Trophoblast cell (in vitro differentiated cells and primary cell): ENCODE measurements at regions not wholly inside any gene's neighbourhood (a gene's known extent, or its start where the extent isn't known, plus 50 kb on each side); places are given as distances from the start of the nearest gene placed in this dataset.

Source experiments
- DNase-seq, 2 donors: peaks; one replicate each; pipeline ENCODE4 v3.0.0-alpha.2; 2016
- H2AFZ ChIP-seq: 2 replicates; pipeline ENCODE4 v1.6.1; 2013; ENCODE audit warnings: low read length, moderate library complexity, mild to moderate bottlenecking; ENCODE audit not compliant: insufficient read depth, poor library complexity
- H2AK5ac ChIP-seq: 2 replicates; pipeline ENCODE4 v1.6.1; 2013; ENCODE audit warnings: mild to moderate bottlenecking, low read length
- H2BK120ac ChIP-seq: 2 replicates; pipeline ENCODE4 v1.6.1; 2013; ENCODE audit warnings: low read length, mild to moderate bottlenecking, moderate library complexity; ENCODE audit not compliant: insufficient read depth, poor library complexity
- H2BK12ac ChIP-seq: 2 replicates; pipeline ENCODE4 v1.6.1; 2013; ENCODE audit warnings: mild to moderate bottlenecking, low read length, moderate library complexity
- H2BK5ac ChIP-seq: 2 replicates; pipeline ENCODE4 v1.6.1; 2013; ENCODE audit warnings: low read length, low read depth, moderate library complexity, mild to moderate bottlenecking; ENCODE audit not compliant: poor library complexity
- H3K14ac ChIP-seq: 2 replicates; pipeline ENCODE4 v1.6.1; 2013; ENCODE audit warnings: mild to moderate bottlenecking, low read length
- H3K18ac ChIP-seq: 2 replicates; pipeline ENCODE4 v1.6.1; 2013; ENCODE audit warnings: mild to moderate bottlenecking, low read length
- H3K23ac ChIP-seq: 2 replicates; pipeline ENCODE4 v1.6.1; 2013; ENCODE audit warnings: low read length
- H3K27ac ChIP-seq: 2 replicates; pipeline ENCODE4 v1.5.1; 2013; ENCODE audit warnings: low read depth, mild to moderate bottlenecking, inconsistent platforms, low read length, moderate library complexity
- H3K27me3 ChIP-seq: 2 replicates; pipeline ENCODE4 v1.6.1; 2013; ENCODE audit warnings: inconsistent platforms, mild to moderate bottlenecking, low read length, moderate library complexity; ENCODE audit not compliant: insufficient read depth
- H3K36me3 ChIP-seq, 2 experiments: 1 replicate in 1 of 2; 2 replicates in 1 of 2; pipeline ENCODE4 v1.6.1; 2013; ENCODE audit warnings: low read length in 2 of 2, mild to moderate bottlenecking in 2 of 2, moderate library complexity in 1 of 2; ENCODE audit not compliant: insufficient read depth in 2 of 2, control insufficient read depth in 1 of 2
- H3K4ac ChIP-seq: 2 replicates; pipeline ENCODE4 v1.6.1; 2013; ENCODE audit warnings: low read depth, mild to moderate bottlenecking, low read length, moderate library complexity
- H3K4me1 ChIP-seq, 2 experiments: 1 replicate in 1 of 2; 2 replicates in 1 of 2; pipeline ENCODE4 v1.6.1; 2013; ENCODE audit warnings: low read length in 2 of 2, mild to moderate bottlenecking in 2 of 2, moderate library complexity in 1 of 2; ENCODE audit not compliant: insufficient read depth in 2 of 2, control insufficient read depth in 1 of 2
- H3K4me2 ChIP-seq: 2 replicates; pipeline ENCODE4 v1.6.1; 2013; ENCODE audit warnings: inconsistent platforms, mild to moderate bottlenecking, low read length, moderate library complexity
- H3K4me3 ChIP-seq: 2 replicates; pipeline ENCODE4 v1.5.1; 2013; ENCODE audit warnings: mild to moderate bottlenecking, low read depth, low read length, inconsistent platforms
- H3K79me1 ChIP-seq: one replicate; pipeline ENCODE4 v1.6.1; 2013; ENCODE audit warnings: low read length
- H3K79me2 ChIP-seq: 2 replicates; pipeline ENCODE4 v1.6.1; 2013; ENCODE audit warnings: low read length, mild to moderate bottlenecking; ENCODE audit not compliant: control insufficient read depth, insufficient read depth, poor library complexity
- H3K9ac ChIP-seq: 2 replicates; pipeline ENCODE4 v1.6.1; 2013; ENCODE audit warnings: mild to moderate bottlenecking, low read length
- H3K9me3 ChIP-seq: 2 replicates; pipeline ENCODE4 v1.6.1; 2013; ENCODE audit warnings: low read depth, mild to moderate bottlenecking, control low read depth, inconsistent platforms, low read length; ENCODE audit not compliant: insufficient read depth
- H4K12ac ChIP-seq: 2 replicates; pipeline ENCODE4 v1.6.1; 2013; ENCODE audit warnings: low read depth, mild to moderate bottlenecking, low read length, moderate library complexity
- H4K8ac ChIP-seq: 2 replicates; pipeline ENCODE4 v1.6.1; 2013; ENCODE audit warnings: low read depth, mild to moderate bottlenecking, low read length, moderate library complexity
- H4K91ac ChIP-seq: one replicate; pipeline ENCODE4 v1.6.1; 2013; ENCODE audit warnings: low read depth, mild to moderate bottlenecking, low read length, moderate library complexity
- WGBS: extraction: QIAGEN DNeasy Blood & Tissue Kit; methylation state at CpG from one replicate; pipeline ENCODE4 v1.1.7; 2013; ENCODE audit warnings: missing lambda C conversion rate; ENCODE audit not compliant: insufficient read length, insufficient coverage; ENCODE audit errors: extremely low coverage; 5-methylcytosine and 5-hydroxymethylcytosine counted together

DNA sequence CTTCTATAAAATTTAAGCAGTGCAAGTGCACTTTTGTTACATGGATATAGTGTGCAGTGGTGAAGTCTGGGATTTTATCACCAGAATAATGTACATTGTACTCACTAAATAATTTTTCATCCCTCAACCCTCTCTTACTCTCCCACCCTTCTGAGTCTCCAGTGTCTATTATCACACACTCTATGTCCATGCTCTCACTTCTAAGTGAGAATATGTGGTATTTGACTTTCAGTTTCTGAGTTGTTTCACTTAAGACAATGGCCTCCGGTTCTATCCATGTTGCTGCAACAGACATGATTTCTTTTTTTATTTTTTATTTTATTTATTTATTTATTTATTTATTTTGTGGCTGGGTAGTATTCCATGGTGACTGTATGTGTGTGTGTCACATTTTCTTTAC is 855.9 kb upstream of the PHF14 start:
- no CpG with 5 or more reads among the region's 1 CpG for WGBS

DNA sequence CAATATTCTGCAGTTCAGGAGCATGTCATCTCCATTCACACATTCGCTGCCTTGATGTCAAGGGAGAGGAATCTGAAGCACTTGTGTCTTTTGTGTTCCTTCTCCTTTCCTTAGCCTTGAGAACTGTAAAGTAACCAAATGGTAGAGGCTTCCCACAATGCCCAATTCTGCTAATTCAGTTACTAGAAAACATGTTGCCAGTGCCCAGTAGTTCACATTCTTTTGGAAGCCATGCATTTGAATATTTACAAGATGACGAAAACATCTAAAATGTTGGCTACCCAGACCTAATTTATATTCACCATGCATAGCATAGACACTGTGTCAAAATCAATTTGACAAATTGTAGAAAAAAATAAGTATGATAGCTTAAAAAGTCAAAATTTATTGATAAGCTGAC is 852.7 kb upstream of the PHF14 start:
- H2AK5ac ChIP-seq = no peak overlapping the region
- WGBS = no CpG with 5 or more reads among the region's 2 CpGs

More for the DNA sequence above, 855.9 kb upstream of the PHF14 start:
- H3K4me1 ChIP-seq = no peaks in the 10 kb centered on the region
- H2BK120ac ChIP-seq = no peak overlapping the region
- no peak overlapping the region for H3K14ac ChIP-seq
- no peak overlapping the region for H3K4me2 ChIP-seq
- H2BK5ac ChIP-seq = no peak overlapping the region
- no peaks in the 10 kb centered on the region for H3K9me3 ChIP-seq
- no peak overlapping the region for H3K4me3 ChIP-seq
- no peak overlapping the region for H4K8ac ChIP-seq
- H2BK12ac ChIP-seq = no peak overlapping the region
- H3K4ac ChIP-seq = no peak overlapping the region
- H3K18ac ChIP-seq = no peak overlapping the region
- H3K79me2 ChIP-seq = no peaks in the 10 kb centered on the region
- no peak overlapping the region for H2AFZ ChIP-seq
- H3K27me3 ChIP-seq = no peaks in the 10 kb centered on the region
- no peak overlapping the region for H4K91ac ChIP-seq
- H4K12ac ChIP-seq = no peak overlapping the region
- no peaks in the 10 kb centered on the region for H3K36me3 ChIP-seq
- DNase-seq = no peak
- H3K23ac ChIP-seq = no peak overlapping the region
- no peak overlapping the region for H2AK5ac ChIP-seq
- H3K79me1 ChIP-seq = no peaks in the 10 kb centered on the region
- no peak overlapping the region for H3K27ac ChIP-seq
- no peak overlapping the region for H3K9ac ChIP-seq

GRCh38 chr7:10121631-10122030 is 852.0 kb upstream of the PHF14 start:
- no peak overlapping the region for H3K14ac ChIP-seq
- H3K27ac ChIP-seq = no peak overlapping the region
- H4K12ac ChIP-seq = no peak overlapping the region
- H4K8ac ChIP-seq = no peak overlapping the region
- H2AFZ ChIP-seq = no peak overlapping the region
- no peak overlapping the region for H2BK5ac ChIP-seq
- H2BK12ac ChIP-seq = no peak overlapping the region
- H3K4me3 ChIP-seq = no peak overlapping the region
- H3K23ac ChIP-seq = no peak overlapping the region
- H3K4me2 ChIP-seq = no peak overlapping the region
- WGBS = no CpG with 5 or more reads among the region's 2 CpGs
- no peak overlapping the region for H3K9ac ChIP-seq
- H3K4me1 ChIP-seq = no peaks in the 10 kb centered on the region
- no peak overlapping the region for H3K4ac ChIP-seq
- peaks cover 2% of the 10 kb centered on the region for H3K79me1 ChIP-seq
- H3K18ac ChIP-seq = no peak overlapping the region
- no peaks in the 10 kb centered on the region for H3K9me3 ChIP-seq
- no peak overlapping the region for H2AK5ac ChIP-seq
- no peaks in the 10 kb centered on the region for H3K36me3 ChIP-seq
- DNase-seq = no peak
- no peaks in the 10 kb centered on the region for H3K27me3 ChIP-seq
- H3K79me2 ChIP-seq = no peaks in the 10 kb centered on the region
- H2BK120ac ChIP-seq = no peak overlapping the region
- no peak overlapping the region for H4K91ac ChIP-seq

More for the DNA sequence above, 852.7 kb upstream of the PHF14 start:
- no peak overlapping the region for H3K23ac ChIP-seq
- H3K9ac ChIP-seq = no peak overlapping the region
- peaks cover 2% of the 10 kb centered on the region for H3K79me1 ChIP-seq
- DNase-seq = no peak
- no peak overlapping the region for H4K12ac ChIP-seq
- H2AFZ ChIP-seq = no peak overlapping the region
- no peaks in the 10 kb centered on the region for H3K36me3 ChIP-seq
- no peaks in the 10 kb centered on the region for H3K27me3 ChIP-seq
- no peaks in the 10 kb centered on the region for H3K4me1 ChIP-seq
- H2BK120ac ChIP-seq = no peak overlapping the region
- no peak overlapping the region for H4K91ac ChIP-seq
- H3K4me2 ChIP-seq = no peak overlapping the region
- no peak overlapping the region for H3K18ac ChIP-seq
- no peak overlapping the region for H3K4me3 ChIP-seq
- H3K27ac ChIP-seq = no peak overlapping the region
- no peak overlapping the region for H2BK12ac ChIP-seq
- H4K8ac ChIP-seq = no peak overlapping the region
- H3K9me3 ChIP-seq = no peaks in the 10 kb centered on the region
- H3K14ac ChIP-seq = no peak overlapping the region
- no peak overlapping the region for H3K4ac ChIP-seq
- H3K79me2 ChIP-seq = no peaks in the 10 kb centered on the region
- H2BK5ac ChIP-seq = no peak overlapping the region

DNA sequence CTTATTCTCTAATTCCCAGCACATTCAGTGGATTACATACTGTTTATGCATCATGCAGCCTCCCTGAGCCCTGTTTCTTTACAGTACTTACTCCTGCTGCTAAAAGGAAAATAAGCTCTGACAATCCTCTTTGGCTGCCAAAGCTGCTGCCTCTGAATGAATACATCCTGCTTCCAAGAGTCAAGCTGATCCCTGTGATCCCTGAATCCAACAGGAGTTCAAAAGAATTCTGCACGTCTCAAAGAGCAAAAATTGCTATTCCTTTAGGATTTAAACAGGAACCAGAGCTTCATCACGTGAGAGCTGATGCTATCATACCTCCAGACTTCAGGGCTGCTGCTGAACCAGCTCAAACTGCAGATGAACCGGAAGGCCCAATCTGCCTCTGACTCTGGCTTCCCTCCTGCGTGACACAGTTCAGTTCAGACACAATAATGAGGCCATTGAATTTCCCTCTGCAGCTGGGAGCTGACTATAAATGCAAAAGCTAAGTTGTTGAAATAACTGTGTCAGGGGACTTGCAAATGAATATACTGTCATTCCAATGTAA is 851.0 kb upstream of the PHF14 start:
- Histone ChIP-seq H2AK5ac (no peak overlapping the region), H3K4me3 (no peak overlapping the region), H3K9me3 (no peaks in the 10 kb centered on the region), H3K79me2 (no peaks in the 10 kb centered on the region), H3K4me1 (no peaks in the 10 kb centered on the region), H4K12ac (no peak overlapping the region), H2BK5ac (no peak overlapping the region), H3K4me2 (peak overlapping the region; percentile 1), H3K27ac (peak overlapping the region; percentile 55), H2BK12ac (no peak overlapping the region), H3K4ac (no peak overlapping the region), H3K9ac (no peak overlapping the region), H3K14ac (no peak overlapping the region), H4K91ac (no peak overlapping the region), H3K18ac (no peak overlapping the region), H4K8ac (no peak overlapping the region), H3K23ac (no peak overlapping the region), H2AFZ (no peak overlapping the region), H3K27me3 (no peaks in the 10 kb centered on the region), H3K36me3 (no peaks in the 10 kb centered on the region), H2BK120ac (no peak overlapping the region), H3K79me1 (peaks cover 2% of the 10 kb centered on the region)
- no peak for DNase-seq
- no CpG with 5 or more reads among the region's 4 CpGs for WGBS
